ENCODE measurements at regions not wholly inside any gene's neighbourhood (a gene's known extent, or its start where the extent isn't known, plus 50 kb on each side); places are given as distances from the start of the nearest gene placed in this dataset.

DNA sequence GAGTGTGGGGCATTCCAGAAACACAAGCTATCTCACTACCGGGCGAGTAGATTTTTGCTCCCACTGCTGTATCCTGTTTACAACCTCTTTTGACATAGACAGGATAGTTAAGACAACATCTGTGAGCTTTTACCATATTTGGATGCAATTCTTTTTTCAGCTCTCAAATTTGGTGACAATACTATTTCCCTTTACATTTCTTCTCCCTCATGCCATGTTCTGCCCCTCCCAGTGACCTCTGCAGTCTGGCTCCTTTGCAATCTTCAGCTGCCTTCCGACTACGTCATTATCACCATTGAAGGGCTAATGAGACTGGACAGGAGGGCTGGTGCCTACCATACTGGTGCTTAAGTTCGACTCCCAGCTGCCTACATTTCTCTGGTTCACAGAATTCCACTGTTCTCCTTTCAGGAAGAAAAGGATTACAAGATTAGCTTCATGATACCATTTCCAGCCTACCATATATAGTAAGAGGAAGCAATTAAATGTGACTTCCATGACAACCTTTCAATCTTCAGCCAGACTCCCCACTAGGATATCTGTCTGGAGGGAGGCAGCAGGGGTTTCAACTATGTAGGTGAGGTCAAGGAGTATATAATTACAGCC lies 251.6 kb downstream of the PHLDA1 start:
- TF ChIP-seq CTCF (IDR thresholded peaks at IDR 0.05) (no peak), NR1H2 (CRISPR knock-in tag; IDR thresholded peaks at IDR 0.05) (no peak), AFF4 (CRISPR knock-in tag; IDR thresholded peaks at IDR 0.05; ENCODE audit: borderline replicate concordance) (no peak), SP1 (CRISPR knock-in tag; conservative IDR thresholded peaks at IDR 0.05) (no peak)

All from WTC11 (cell line).